ENCODE measurements at regions not wholly inside any gene's neighbourhood (a gene's known extent, or its start where the extent isn't known, plus 50 kb on each side); places are given as distances from the start of the nearest gene placed in this dataset.

DNA sequence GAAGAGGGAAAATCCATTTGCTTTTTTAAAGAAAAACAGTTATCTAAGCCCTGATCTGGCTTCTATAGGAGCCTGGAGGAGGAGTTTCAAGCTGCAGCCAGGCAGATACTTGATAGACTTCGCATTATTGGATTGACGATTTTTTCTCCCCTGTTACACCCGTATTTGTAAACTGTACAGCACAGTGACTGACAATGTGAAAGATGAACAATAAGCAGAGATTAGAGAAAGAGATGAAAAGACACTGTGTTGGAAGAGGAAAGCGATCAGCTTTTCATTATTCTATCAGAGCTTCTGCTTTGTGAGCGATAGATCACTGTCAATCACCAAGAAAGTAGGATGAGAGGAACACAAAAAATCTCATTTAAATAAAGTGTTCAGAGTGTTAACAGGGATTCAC is 639.2 kb downstream of the TLL1 start:
- TF ChIP-seq, protein P1, sequence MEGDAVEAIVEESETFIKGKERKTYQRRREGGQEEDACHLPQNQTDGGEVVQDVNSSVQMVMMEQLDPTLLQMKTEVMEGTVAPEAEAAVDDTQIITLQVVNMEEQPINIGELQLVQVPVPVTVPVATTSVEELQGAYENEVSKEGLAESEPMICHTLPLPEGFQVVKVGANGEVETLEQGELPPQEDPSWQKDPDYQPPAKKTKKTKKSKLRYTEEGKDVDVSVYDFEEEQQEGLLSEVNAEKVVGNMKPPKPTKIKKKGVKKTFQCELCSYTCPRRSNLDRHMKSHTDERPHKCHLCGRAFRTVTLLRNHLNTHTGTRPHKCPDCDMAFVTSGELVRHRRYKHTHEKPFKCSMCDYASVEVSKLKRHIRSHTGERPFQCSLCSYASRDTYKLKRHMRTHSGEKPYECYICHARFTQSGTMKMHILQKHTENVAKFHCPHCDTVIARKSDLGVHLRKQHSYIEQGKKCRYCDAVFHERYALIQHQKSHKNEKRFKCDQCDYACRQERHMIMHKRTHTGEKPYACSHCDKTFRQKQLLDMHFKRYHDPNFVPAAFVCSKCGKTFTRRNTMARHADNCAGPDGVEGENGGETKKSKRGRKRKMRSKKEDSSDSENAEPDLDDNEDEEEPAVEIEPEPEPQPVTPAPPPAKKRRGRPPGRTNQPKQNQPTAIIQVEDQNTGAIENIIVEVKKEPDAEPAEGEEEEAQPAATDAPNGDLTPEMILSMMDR (IDR thresholded peaks at IDR 0.05; ENCODE audit: insufficient read depth, low read length, poor library complexity, severe bottlenecking) = no peak
- no peak for TF ChIP-seq EZH2phosphoT487 (conservative IDR thresholded peaks at IDR 0.05; ENCODE audit: low read length)

Measured in SU-DHL-6 (cell line).